Activated naive CD4-positive, alpha-beta T cell treated with anti-CD3 and anti-CD28 coated beads, Interleukin-2, amount 50 U/mL, for 24 hours (primary cell): ENCODE measurements at regions not wholly inside any gene's neighbourhood (a gene's known extent, or its start where the extent isn't known, plus 50 kb on each side); places are given as distances from the start of the nearest gene placed in this dataset.
"Not testable (repeated sequence)": the region's sequence is repeated elsewhere in the genome, so short reads cannot be mapped to it uniquely, and the experiment has no call there.

Experiments used
- H3K27ac Mint-ChIP-seq: one replicate; pipeline ENCODE4 v1.8.0; 2021; ENCODE audit warnings: mild to moderate bottlenecking, mixed read lengths
- H3K27me3 Mint-ChIP-seq: one replicate; pipeline ENCODE4 v1.8.0; 2021; ENCODE audit warnings: mixed read lengths
- H3K36me3 Mint-ChIP-seq: one replicate; pipeline ENCODE4 v1.8.0; 2021; ENCODE audit warnings: mixed read lengths
- H3K4me1 Mint-ChIP-seq: one replicate; pipeline ENCODE4 v1.8.0; 2021; ENCODE audit warnings: mixed read lengths
- H3K4me3 Mint-ChIP-seq: one replicate; pipeline ENCODE4 v1.8.0; 2021; ENCODE audit warnings: mild to moderate bottlenecking, mixed read lengths
- H3K9me3 Mint-ChIP-seq: one replicate; pipeline ENCODE4 v1.8.0; 2021; ENCODE audit warnings: mixed read lengths

GRCh38 chr1:98110674-98111073, 189.8 kb upstream of the DPYD start:
- Mint-ChIP-seq H3K27me3 (no peaks in the 10 kb centered on the region), H3K9me3 (peaks cover 22% of the 10 kb centered on the region), H3K4me1 (no peaks in the 10 kb centered on the region), H3K4me3 (no peak overlapping the region), H3K27ac (no peak overlapping the region), H3K36me3 (no peaks in the 10 kb centered on the region)

GRCh38 chr1:98108378-98108777, 187.5 kb upstream of the DPYD start:
- H3K4me3 Mint-ChIP-seq, H3K27me3 Mint-ChIP-seq, H3K4me1 Mint-ChIP-seq, H3K36me3 Mint-ChIP-seq, H3K27ac Mint-ChIP-seq: not testable (repeated sequence)
- H3K9me3 Mint-ChIP-seq = peaks cover 27% of the 10 kb centered on the region

DNA sequence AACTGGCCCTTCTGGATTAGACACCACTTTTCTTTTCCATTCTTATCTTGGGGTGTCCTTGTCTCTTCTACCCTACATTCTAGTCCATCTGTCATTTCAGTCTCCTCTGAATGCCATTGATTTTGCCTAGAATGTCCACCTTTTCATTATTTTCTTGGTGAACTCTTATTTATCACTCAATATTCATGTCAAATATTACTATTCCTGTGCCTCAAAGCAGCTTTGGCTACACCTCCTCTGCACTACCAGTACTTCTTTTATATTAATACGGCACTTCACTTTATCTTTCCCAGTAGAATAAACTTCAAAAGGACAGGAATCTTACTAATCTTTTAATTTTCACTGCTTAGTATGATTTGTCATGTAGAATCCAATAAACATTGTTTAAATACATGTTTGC, 186.4 kb upstream of the DPYD start:
- H3K27ac Mint-ChIP-seq = no peak overlapping the region
- H3K4me1 Mint-ChIP-seq = no peaks in the 10 kb centered on the region
- no peaks in the 10 kb centered on the region for H3K36me3 Mint-ChIP-seq
- peaks cover 27% of the 10 kb centered on the region for H3K9me3 Mint-ChIP-seq
- peaks cover 1% of the 10 kb centered on the region for H3K27me3 Mint-ChIP-seq
- no peak overlapping the region for H3K4me3 Mint-ChIP-seq

DNA sequence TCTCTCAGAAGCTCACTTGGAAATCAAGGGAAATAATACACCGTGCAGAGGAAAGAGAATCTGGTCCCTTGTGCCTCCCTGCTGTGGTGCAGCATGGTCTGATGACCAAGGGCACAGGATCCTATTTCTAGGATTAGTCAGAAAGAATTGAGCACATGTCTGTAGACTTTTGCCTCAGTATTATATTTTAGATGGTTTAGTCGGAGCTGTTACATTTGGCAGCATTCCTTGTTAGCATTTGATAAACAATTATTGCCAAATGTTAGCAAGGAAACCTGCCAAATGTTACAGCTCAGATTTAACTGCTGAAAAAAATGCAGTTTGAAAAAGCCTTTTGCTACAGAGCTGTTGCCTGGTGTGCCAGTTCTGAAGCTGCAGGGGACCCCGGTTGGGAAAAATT, 183.5 kb upstream of the DPYD start:
- Mint-ChIP-seq H3K4me3 (no peak overlapping the region), H3K4me1 (no peaks in the 10 kb centered on the region), H3K27me3 (peaks cover 3% of the 10 kb centered on the region), H3K27ac (no peak overlapping the region), H3K36me3 (no peaks in the 10 kb centered on the region), H3K9me3 (peaks cover 27% of the 10 kb centered on the region)

DNA sequence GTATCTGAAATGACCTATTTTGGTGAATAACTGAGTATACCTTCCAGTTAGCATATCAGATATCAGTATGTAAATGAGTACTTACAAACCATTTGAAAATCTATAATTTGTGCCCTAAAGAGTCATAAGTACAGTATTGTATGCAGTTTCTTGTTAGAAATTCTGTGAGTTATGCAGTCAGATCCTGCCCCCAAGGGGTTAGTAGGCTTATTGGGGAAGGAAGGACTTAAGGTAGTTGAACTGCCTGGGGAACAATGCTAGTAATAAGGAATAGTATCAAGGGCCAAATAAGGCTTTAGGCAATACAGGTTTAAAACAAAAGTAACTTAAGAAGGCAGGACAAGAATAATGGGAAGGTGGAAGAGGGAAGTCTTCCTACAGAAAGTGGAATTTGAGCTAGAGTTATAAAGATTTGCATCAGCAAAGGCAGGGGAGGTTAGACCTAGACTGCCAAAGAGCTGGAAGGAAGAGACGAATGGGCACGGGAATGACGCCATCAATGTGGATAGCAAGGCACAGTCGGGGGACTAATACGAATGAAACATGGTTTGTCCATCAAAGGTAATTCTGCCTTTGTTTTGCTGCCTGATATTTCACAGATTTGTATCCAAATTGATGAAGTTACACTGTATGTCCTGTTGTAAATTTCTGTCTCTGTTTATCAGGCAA, 182.9 kb upstream of the DPYD start:
- Mint-ChIP-seq H3K4me3 (no peak overlapping the region), H3K27ac (no peak overlapping the region), H3K27me3 (peaks cover 3% of the 10 kb centered on the region), H3K4me1 (no peaks in the 10 kb centered on the region), H3K9me3 (peaks cover 27% of the 10 kb centered on the region), H3K36me3 (no peaks in the 10 kb centered on the region)

DNA sequence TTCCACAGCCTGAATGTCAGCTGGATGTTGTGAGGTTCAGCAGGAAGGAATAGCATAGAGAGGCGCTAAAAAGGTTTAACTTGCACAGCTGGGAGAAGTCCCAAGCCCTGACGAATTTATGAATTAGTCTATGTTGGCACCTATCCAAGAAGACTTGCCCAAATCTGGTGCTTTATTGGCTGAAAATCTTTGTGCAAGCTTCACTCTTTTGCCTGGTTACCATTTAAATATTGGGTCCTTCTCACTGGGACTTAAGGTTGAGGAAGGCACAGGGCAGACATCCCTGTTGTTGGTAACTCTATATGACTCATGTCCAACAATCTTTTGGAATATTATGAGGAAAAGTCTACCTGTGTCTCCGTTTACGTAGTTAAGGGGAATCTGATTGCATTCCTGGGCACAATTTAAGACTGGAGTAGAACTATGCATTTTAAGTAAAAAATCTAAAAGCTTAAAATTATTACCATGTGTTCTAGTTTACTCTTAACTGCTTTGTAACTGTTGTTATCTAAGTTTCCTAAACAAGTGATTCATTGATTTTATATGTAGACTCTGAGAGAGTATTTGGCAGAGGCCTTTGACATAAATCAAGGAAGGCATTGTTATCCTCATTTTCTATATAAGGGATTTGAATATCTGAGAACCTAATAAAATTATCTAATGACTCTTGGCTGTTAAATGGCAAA, 181.7 kb upstream of the DPYD start:
- Mint-ChIP-seq H3K9me3 (peaks cover 16% of the 10 kb centered on the region), H3K4me1 (no peaks in the 10 kb centered on the region), H3K4me3 (no peak overlapping the region), H3K36me3 (no peaks in the 10 kb centered on the region), H3K27ac (no peak overlapping the region), H3K27me3 (peaks cover 3% of the 10 kb centered on the region)

GRCh38 chr1:98101364-98101763, 180.5 kb upstream of the DPYD start:
- Mint-ChIP-seq H3K27ac (no peak overlapping the region), H3K36me3 (no peaks in the 10 kb centered on the region), H3K27me3 (peaks cover 3% of the 10 kb centered on the region), H3K4me3 (no peak overlapping the region), H3K9me3 (peaks cover 10% of the 10 kb centered on the region), H3K4me1 (no peaks in the 10 kb centered on the region)

- Mint-ChIP-seq H3K4me1 (no peaks in the 10 kb centered on the region), H3K27me3 (peaks cover 2% of the 10 kb centered on the region), H3K4me3 (no peak overlapping the region), H3K27ac (no peak overlapping the region), H3K9me3 (no peaks in the 10 kb centered on the region), H3K36me3 (no peaks in the 10 kb centered on the region)
Measured at GRCh38 chr1:98099501-98099900, 178.7 kb upstream of the DPYD start.

DNA sequence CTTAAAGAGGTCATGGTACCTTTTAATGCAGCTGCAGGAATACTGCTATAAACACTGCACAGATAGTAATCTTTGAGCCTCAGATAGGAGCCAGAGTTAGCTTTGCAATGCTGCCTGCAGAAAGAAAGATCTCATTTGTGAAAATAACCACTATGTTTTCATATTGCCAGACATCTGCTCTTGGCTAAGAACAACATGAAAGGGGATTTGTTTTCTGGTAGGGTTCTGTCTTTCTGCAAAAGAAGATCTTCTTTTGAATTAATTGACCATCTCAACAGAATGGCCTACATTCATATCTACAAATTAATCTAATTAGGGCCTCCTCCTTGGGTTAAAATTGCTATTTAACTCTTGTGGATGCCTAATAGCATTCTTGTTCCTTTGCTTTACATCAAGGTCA, 177.6 kb upstream of the DPYD start:
- H3K4me1 Mint-ChIP-seq = no peaks in the 10 kb centered on the region
- peaks cover 2% of the 10 kb centered on the region for H3K27me3 Mint-ChIP-seq
- no peaks in the 10 kb centered on the region for H3K9me3 Mint-ChIP-seq
- no peak overlapping the region for H3K27ac Mint-ChIP-seq
- H3K36me3 Mint-ChIP-seq = no peaks in the 10 kb centered on the region
- no peak overlapping the region for H3K4me3 Mint-ChIP-seq

- no peak overlapping the region for H3K27ac Mint-ChIP-seq
- no peaks in the 10 kb centered on the region for H3K4me1 Mint-ChIP-seq
- H3K36me3 Mint-ChIP-seq = no peaks in the 10 kb centered on the region
- H3K4me3 Mint-ChIP-seq = no peak overlapping the region
- no peaks in the 10 kb centered on the region for H3K9me3 Mint-ChIP-seq
- no peaks in the 10 kb centered on the region for H3K27me3 Mint-ChIP-seq
Measured at GRCh38 chr1:98090351-98090750, 169.5 kb upstream of the DPYD start.

GRCh38 chr1:98088381-98088780, 167.5 kb upstream of the DPYD start:
- Mint-ChIP-seq H3K36me3 (no peaks in the 10 kb centered on the region), H3K4me3 (no peak overlapping the region), H3K27ac (no peak overlapping the region), H3K4me1 (no peaks in the 10 kb centered on the region), H3K9me3 (no peaks in the 10 kb centered on the region), H3K27me3 (peaks cover 2% of the 10 kb centered on the region)

GRCh38 chr1:98086796-98087441, 166.1 kb upstream of the DPYD start:
- H3K36me3 Mint-ChIP-seq = no peaks in the 10 kb centered on the region
- peaks cover 2% of the 10 kb centered on the region for H3K27me3 Mint-ChIP-seq
- no peaks in the 10 kb centered on the region for H3K9me3 Mint-ChIP-seq
- H3K27ac Mint-ChIP-seq = no peak overlapping the region
- H3K4me3 Mint-ChIP-seq = no peak overlapping the region
- no peaks in the 10 kb centered on the region for H3K4me1 Mint-ChIP-seq

GRCh38 chr1:98086156-98086555, 165.3 kb upstream of the DPYD start:
- Mint-ChIP-seq H3K4me3 (no peak overlapping the region), H3K9me3 (no peaks in the 10 kb centered on the region), H3K36me3 (no peaks in the 10 kb centered on the region), H3K27ac (no peak overlapping the region), H3K27me3 (peaks cover 2% of the 10 kb centered on the region), H3K4me1 (no peaks in the 10 kb centered on the region)

GRCh38 chr1:98084188-98084587, 163.4 kb upstream of the DPYD start:
- Mint-ChIP-seq H3K4me3 (no peak overlapping the region), H3K9me3 (no peaks in the 10 kb centered on the region)

GRCh38 chr1:98081944-98082343, 161.1 kb upstream of the DPYD start:
- no peak overlapping the region for H3K4me3 Mint-ChIP-seq
- H3K9me3 Mint-ChIP-seq = no peaks in the 10 kb centered on the region
- H3K27ac Mint-ChIP-seq = no peak overlapping the region
- no peaks in the 10 kb centered on the region for H3K4me1 Mint-ChIP-seq
- H3K36me3 Mint-ChIP-seq = no peaks in the 10 kb centered on the region
- peaks cover 3% of the 10 kb centered on the region for H3K27me3 Mint-ChIP-seq

More at GRCh38 chr1:98084188-98084587, 163.4 kb upstream of the DPYD start:
- no peaks in the 10 kb centered on the region for H3K4me1 Mint-ChIP-seq
- no peaks in the 10 kb centered on the region for H3K36me3 Mint-ChIP-seq
- H3K27me3 Mint-ChIP-seq = peaks cover 3% of the 10 kb centered on the region
- H3K27ac Mint-ChIP-seq = no peak overlapping the region

DNA sequence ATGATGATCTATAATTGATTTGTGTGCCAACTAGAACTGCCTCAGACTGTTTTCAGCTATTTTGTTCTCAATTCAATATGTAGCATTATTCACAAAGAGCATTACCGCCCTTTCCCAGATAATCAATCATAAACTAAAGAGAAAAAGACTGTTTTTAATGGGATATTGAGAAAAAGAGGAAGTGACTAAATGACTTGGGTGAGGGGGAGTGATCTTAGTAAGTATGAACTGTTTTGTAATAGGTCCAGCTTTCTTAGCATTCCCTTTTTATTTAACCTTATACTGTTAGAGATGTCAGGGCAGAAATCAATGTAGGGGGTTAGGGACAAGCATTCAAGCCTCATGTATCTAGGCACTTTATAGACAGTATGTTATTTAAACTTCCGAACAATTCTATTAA, 157.8 kb upstream of the DPYD start:
- peaks cover 1% of the 10 kb centered on the region for H3K27me3 Mint-ChIP-seq
- H3K27ac Mint-ChIP-seq = no peak overlapping the region
- H3K36me3 Mint-ChIP-seq = no peaks in the 10 kb centered on the region
- no peaks in the 10 kb centered on the region for H3K4me1 Mint-ChIP-seq
- H3K9me3 Mint-ChIP-seq = no peaks in the 10 kb centered on the region
- no peak overlapping the region for H3K4me3 Mint-ChIP-seq
